Stomach (tissue), 8 donors: ENCODE measurements at regions not wholly inside any gene's neighbourhood (a gene's known extent, or its start where the extent isn't known, plus 50 kb on each side); places are given as distances from the start of the nearest gene placed in this dataset.

Source experiments
- DNase-seq, 2 donors: peaks; one replicate each; pipeline versions ENCODE4 v3.0.0 to v3.0.0-alpha.2; 2013 to 2019
- H3K27ac ChIP-seq, 5 donors: fragments of 200-600 bp in 4 of 5; sonication (generic) in 4 of 5; one replicate each; pipeline ENCODE4 v1.5.1; 2013 to 2019; ENCODE audit warnings: mild to moderate bottlenecking in 1 of 5, moderate library complexity in 1 of 5
- H3K27me3 ChIP-seq, 3 donors: fragments of 200-600 bp; sonication (generic); one replicate each; pipeline ENCODE4 v1.5.1; 2017 to 2019; ENCODE audit warnings: mixed run types in 1 of 3
- H3K36me3 ChIP-seq, 4 donors: fragments of 200-600 bp; sonication (generic); 1 replicate in 3 of 4; 2 replicates in 1 of 4; pipeline ENCODE4 v1.5.1; 2016 to 2019
- H3K4me1 ChIP-seq, 4 donors: fragments of 200-600 bp; sonication (generic); one replicate each; pipeline ENCODE4 v1.5.1; 2016 to 2019
- H3K4me3 ChIP-seq, 4 donors: fragments of 200-600 bp; sonication (generic) in 3 of 4; one replicate each; pipeline ENCODE4 v1.5.1; 2016 to 2019; ENCODE audit warnings: mild to moderate bottlenecking in 1 of 4
- H3K9me3 ChIP-seq, 4 donors: fragments of 200-600 bp; sonication (generic); one replicate each; pipeline ENCODE4 v1.5.1; 2016 to 2019
- EP300 ChIP-seq: sonication (generic); formaldehyde crosslinking; IDR thresholded peaks from one replicate; pipeline ENCODE4 v1.6.1; 2017; ENCODE audit warnings: antibody characterized with exemption
- POLR2A ChIP-seq, 4 donors: fragments of 450-650 bp; IDR thresholded peaks; one replicate each; pipeline ENCODE4 v1.6.1; 2016; ENCODE audit warnings: antibody characterized with exemption in 4 of 4, control low read depth in 2 of 4, mild to moderate bottlenecking in 1 of 4, moderate library complexity in 1 of 4
- POLR2AphosphoS5 ChIP-seq, 3 donors: sonication (generic); formaldehyde crosslinking; IDR thresholded peaks; one replicate each; pipeline ENCODE4 v1.6.1; 2016; ENCODE audit warnings: antibody characterized with exemption in 3 of 3
- WGBS, 5 donors: extraction: QIAGEN DNeasy Blood & Tissue Kit in 3 of 5; methylation state at CpG; one replicate each; pipeline versions ENCODE4 v1.1.5 to v1.1.7; 2013 to 2018; 5-methylcytosine and 5-hydroxymethylcytosine counted together
- intact Hi-C: fragments of 100-400 bp; cut with DNase I; formaldehyde crosslinking; loops from one replicate; pipeline ENCODE4 v1.15.1; 2023; ENCODE audit warnings: low total_unique reads
- TF ChIP-seq, protein P1 (sequence below), 7 experiments: fragments of 450-650 bp in 4 of 7; fragments of 200-600 bp in 3 of 7; sonication (generic) in 3 of 7; IDR thresholded peaks; one replicate each; pipeline ENCODE4 v1.5.1; 2016 to 2019; ENCODE audit warnings: antibody characterized with exemption in 7 of 7, control low read depth in 2 of 7, mild to moderate bottlenecking in 1 of 7
- donor health status: healthy with polysubstance abuse.
- donor health status: Bipolar disorder and iron deficiency.
- donor health status: healthy.

DNA sequence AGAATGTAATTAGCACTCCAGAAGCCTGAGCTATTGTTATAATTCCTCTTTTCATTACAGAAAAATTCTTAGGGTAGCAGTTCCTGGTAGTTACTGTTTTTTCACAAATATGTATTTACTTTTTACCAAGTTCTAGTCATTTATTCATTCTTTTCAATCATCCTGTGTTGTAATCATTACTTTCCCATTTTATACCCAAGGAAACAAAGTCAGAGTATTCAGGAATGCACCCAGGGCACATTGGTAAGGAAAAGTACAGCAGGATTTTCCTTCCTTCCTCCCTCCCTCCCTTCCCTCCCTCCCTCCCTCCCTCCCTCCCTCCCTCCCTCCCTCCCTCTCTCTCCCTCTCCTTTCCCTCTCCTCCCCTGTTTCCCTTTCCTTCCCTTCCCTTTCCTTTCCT is 115.9 kb upstream of the RBFOX1 start:
- Histone ChIP-seq H3K9me3 (peaks cover 0 to 2% (median 0%) of the 10 kb centered on the region in 4 donors), H3K27ac (no peak overlapping the region), H3K36me3 (no peaks in the 10 kb centered on the region), H3K27me3 (no peaks in the 10 kb centered on the region), H3K4me3 (no peak overlapping the region), H3K4me1 (no peaks in the 10 kb centered on the region)
- no peak for DNase-seq
- TF ChIP-seq, protein P1, sequence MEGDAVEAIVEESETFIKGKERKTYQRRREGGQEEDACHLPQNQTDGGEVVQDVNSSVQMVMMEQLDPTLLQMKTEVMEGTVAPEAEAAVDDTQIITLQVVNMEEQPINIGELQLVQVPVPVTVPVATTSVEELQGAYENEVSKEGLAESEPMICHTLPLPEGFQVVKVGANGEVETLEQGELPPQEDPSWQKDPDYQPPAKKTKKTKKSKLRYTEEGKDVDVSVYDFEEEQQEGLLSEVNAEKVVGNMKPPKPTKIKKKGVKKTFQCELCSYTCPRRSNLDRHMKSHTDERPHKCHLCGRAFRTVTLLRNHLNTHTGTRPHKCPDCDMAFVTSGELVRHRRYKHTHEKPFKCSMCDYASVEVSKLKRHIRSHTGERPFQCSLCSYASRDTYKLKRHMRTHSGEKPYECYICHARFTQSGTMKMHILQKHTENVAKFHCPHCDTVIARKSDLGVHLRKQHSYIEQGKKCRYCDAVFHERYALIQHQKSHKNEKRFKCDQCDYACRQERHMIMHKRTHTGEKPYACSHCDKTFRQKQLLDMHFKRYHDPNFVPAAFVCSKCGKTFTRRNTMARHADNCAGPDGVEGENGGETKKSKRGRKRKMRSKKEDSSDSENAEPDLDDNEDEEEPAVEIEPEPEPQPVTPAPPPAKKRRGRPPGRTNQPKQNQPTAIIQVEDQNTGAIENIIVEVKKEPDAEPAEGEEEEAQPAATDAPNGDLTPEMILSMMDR (IDR thresholded peaks at IDR 0.05) = no peak
- TF ChIP-seq POLR2A (IDR thresholded peaks at IDR 0.05) (no peak), EP300 (no peak)
- intact Hi-C loops = no loop called here

DNA sequence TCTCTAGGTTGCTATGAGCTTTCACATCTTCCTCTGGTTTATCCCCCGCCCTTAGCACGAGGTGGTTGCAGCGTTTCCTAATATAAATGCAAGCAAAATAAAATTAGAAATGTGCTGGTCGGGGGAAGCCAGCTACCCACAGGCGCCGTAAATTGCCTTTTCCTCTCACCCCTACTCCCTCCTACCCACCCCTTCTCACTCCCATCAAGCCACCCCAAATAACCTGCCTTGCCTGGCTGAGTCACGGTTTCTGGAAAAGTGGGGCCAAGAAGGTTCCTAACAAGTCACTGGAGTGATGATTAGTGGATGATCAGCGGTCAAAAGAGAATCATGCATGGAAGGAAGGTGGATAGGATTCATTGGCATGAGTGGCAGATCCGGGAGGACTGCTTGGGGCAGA is 120.9 kb upstream of the RBFOX1 start:
- H3K27ac ChIP-seq = no peak overlapping the region
- H3K9me3 ChIP-seq = peaks cover 0 to 5% (median 0%) of the 10 kb centered on the region in 4 donors
- no peaks in the 10 kb centered on the region for H3K27me3 ChIP-seq
- intact Hi-C loops = no loop called here
- H3K4me3 ChIP-seq = no peak overlapping the region
- WGBS, 5 donors = 71 to 76% (median 74%) methylated on average over 9 of the region's 9 CpGs
- DNase-seq = no peak
- no peaks in the 10 kb centered on the region for H3K4me1 ChIP-seq
- no peak for TF ChIP-seq POLR2A (IDR thresholded peaks at IDR 0.05)
- H3K36me3 ChIP-seq = no peaks in the 10 kb centered on the region

DNA sequence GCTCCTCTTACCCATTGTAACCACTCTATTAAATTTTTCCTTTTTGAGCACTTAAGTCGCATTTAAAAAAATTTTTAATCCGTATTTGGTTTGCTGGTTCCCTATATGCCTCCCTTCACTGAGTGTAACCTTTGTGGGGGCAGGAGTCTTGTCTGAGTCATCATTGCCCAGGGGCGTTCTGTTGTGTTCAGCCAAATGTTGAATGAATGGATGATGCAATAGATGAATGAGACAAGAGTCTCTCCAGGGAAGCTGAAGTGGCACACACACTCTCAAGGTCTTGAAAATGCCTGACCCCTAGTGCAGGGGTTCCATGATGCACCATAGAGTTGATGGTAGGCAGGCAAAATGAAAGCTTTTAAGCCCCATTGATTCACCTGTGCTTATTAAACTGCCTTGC is 123.0 kb upstream of the RBFOX1 start:
- no peak for TF ChIP-seq POLR2AphosphoS5 (IDR thresholded peaks at IDR 0.05)
- TF ChIP-seq, protein P1 (IDR thresholded peaks at IDR 0.05) = no peak
- TF ChIP-seq POLR2A (IDR thresholded peaks at IDR 0.05) = no peak
- no peak for TF ChIP-seq EP300
- intact Hi-C loops = no loop called here
- Histone ChIP-seq H3K27ac (no peak overlapping the region), H3K4me3 (no peak overlapping the region), H3K27me3 (no peaks in the 10 kb centered on the region), H3K4me1 (no peaks in the 10 kb centered on the region), H3K9me3 (peaks cover 0 to 5% (median 0%) of the 10 kb centered on the region in 4 donors), H3K36me3 (no peaks in the 10 kb centered on the region)
- DNase-seq = no peak
- WGBS, 5 donors = 81 to 91% (median 86%) methylated on average over 3 of the region's 3 CpGs

DNA sequence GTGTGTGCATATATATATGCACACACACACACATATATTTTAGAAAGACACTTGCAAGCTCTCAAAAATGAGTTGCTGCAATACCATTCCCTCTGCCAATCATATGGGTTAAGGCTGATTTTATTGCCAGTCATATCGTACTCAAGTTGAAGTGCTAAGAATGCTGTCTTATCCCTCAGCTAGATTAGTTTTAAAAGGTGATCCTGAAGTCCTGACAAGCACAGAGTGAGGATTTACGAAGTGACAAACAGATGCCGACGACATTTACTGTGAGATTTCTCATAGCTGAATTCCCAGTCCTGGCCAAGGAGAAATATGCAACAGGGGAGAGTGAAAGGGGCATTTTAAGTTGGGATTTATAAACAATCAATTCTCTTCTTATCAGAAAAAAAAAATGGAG is 126.2 kb upstream of the RBFOX1 start:
- intact Hi-C loops = no loop called here
- Histone ChIP-seq H3K9me3 (no peaks in the 10 kb centered on the region), H3K27me3 (no peaks in the 10 kb centered on the region), H3K4me3 (no peak overlapping the region), H3K4me1 (no peaks in the 10 kb centered on the region), H3K27ac (no peak overlapping the region), H3K36me3 (no peaks in the 10 kb centered on the region)
- TF ChIP-seq, protein P1 (IDR thresholded peaks at IDR 0.05) = no peak
- TF ChIP-seq EP300 (no peak), POLR2A (IDR thresholded peaks at IDR 0.05) (no peak), POLR2AphosphoS5 (IDR thresholded peaks at IDR 0.05) (no peak)
- WGBS, 5 donors = 55 to 63% (median 59%) methylated on average over 4 of the region's 4 CpGs
- no peak for DNase-seq

DNA sequence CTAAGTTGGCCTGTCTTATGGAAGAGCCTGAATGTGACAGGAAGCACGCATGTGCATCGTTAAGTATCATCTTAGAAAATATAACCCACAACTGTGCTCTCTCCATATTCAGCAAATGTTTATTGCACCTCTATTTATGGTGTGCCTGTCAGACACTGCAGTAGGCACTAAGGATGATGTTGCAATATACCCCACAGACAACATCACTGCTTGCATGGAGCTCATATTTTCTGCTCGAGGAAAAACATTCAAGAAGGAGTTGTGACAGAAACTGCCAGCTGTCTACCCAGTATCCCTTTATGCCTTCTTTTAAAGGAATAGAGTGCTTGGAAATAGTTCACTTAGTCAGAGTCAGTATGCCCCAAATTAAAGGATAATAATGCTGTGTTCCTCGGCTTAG is 132.3 kb upstream of the RBFOX1 start:
- Histone ChIP-seq H3K4me3 (no peak overlapping the region), H3K27me3 (no peaks in the 10 kb centered on the region), H3K9me3 (peaks cover 0 to 23% (median 1%) of the 10 kb centered on the region in 4 donors), H3K4me1 (no peaks in the 10 kb centered on the region), H3K36me3 (no peaks in the 10 kb centered on the region), H3K27ac (no peak overlapping the region)
- TF ChIP-seq EP300 = no peak
- no peak for DNase-seq
- intact Hi-C loops = no loop called here
- WGBS, 5 donors = 57 to 78% (median 65%) methylated on average over 4 of the region's 4 CpGs

DNA sequence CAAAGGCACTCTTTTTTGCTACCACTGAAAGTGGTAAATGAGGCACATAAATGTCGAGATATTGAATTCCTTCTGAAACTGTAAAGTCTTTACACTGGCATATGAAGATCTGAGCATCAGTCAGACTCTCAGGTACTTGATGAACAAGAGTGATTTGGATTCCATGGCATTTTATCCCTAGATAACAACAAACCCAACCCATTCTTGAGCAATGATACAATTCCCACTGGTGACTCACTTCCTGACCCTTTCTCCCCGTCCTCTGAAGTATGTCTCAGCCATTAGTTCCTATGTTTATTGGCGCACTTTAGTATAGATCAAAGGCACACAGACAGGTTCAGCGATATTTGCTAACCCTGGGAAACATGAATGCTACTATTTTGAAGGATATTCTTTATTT is 147.0 kb upstream of the RBFOX1 start:
- no peaks in the 10 kb centered on the region for H3K36me3 ChIP-seq
- 57 to 71% (median 65%) methylated on average over 4 of the region's 4 CpGs for WGBS, 5 donors

More for the DNA sequence above, 147.0 kb upstream of the RBFOX1 start:
- intact Hi-C loops = no loop called here
- no peak overlapping the region for H3K4me3 ChIP-seq
- no peak overlapping the region for H3K27ac ChIP-seq
- no peaks in the 10 kb centered on the region for H3K4me1 ChIP-seq
- peaks cover 0 to 27% (median 7%) of the 10 kb centered on the region in 4 donors for H3K9me3 ChIP-seq
- TF ChIP-seq POLR2A (IDR thresholded peaks at IDR 0.05) (no peak), EP300 (no peak), POLR2AphosphoS5 (IDR thresholded peaks at IDR 0.05) (no peak)
- TF ChIP-seq, protein P1 (IDR thresholded peaks at IDR 0.05) = no peak
- DNase-seq = no peak
- H3K27me3 ChIP-seq = no peaks in the 10 kb centered on the region
